22Rv1 (cell line): ENCODE measurements at regions not wholly inside any gene's neighbourhood (a gene's known extent, or its start where the extent isn't known, plus 50 kb on each side); places are given as distances from the start of the nearest gene placed in this dataset.

Experiments
- CTCF ChIP-seq: fragments of 450-650 bp; IDR thresholded peaks from 2 replicates; pipeline ENCODE4 v1.5.1; 2017; ENCODE audit warnings: mild to moderate bottlenecking
- ZFX ChIP-seq: fragments of 450-650 bp; IDR thresholded peaks from 2 replicates; pipeline ENCODE4 v1.6.1; 2017; ENCODE audit warnings: antibody characterized with exemption, borderline replicate concordance

GRCh38 chr2:64853894-64854293 lies 135.3 kb upstream of the SLC1A4 start:
- TF ChIP-seq CTCF (no peak), ZFX (no peak)
